Mesenchymal stem cell (in vitro differentiated cells and primary cell): ENCODE measurements at regions not wholly inside any gene's neighbourhood (a gene's known extent, or its start where the extent isn't known, plus 50 kb on each side); places are given as distances from the start of the nearest gene placed in this dataset.
"Not testable (repeated sequence)": the region's sequence is repeated elsewhere in the genome, so short reads cannot be mapped to it uniquely, and the experiment has no call there.

ENCODE experiments used
- DNase-seq: peaks from one replicate; pipeline ENCODE4 v3.0.0-alpha.2; 2013
- H2AFZ ChIP-seq: one replicate; pipeline ENCODE4 v1.6.1; 2013; ENCODE audit warnings: low read depth, mild to moderate bottlenecking, control low read depth, inconsistent platforms, low read length, moderate library complexity
- H2AK5ac ChIP-seq: 2 replicates; pipeline ENCODE4 v1.6.1; 2013; ENCODE audit warnings: low read length, moderate library complexity, mild to moderate bottlenecking, inconsistent platforms; ENCODE audit not compliant: severe bottlenecking
- H2BK120ac ChIP-seq: one replicate; pipeline ENCODE4 v1.6.1; 2013; ENCODE audit warnings: low read depth, mild to moderate bottlenecking, inconsistent platforms, low read length, moderate library complexity
- H2BK12ac ChIP-seq, 2 experiments: one replicate each; pipeline ENCODE4 v1.6.1; 2013; ENCODE audit warnings: inconsistent platforms in 2 of 2, low read length in 2 of 2, mild to moderate bottlenecking in 2 of 2, moderate library complexity in 2 of 2, control low read depth in 1 of 2
- H2BK15ac ChIP-seq: one replicate; pipeline ENCODE4 v1.6.1; 2013; ENCODE audit warnings: mild to moderate bottlenecking, low read depth, inconsistent platforms; ENCODE audit not compliant: poor library complexity, severe bottlenecking
- H2BK5ac ChIP-seq: 2 replicates; pipeline ENCODE4 v1.6.1; 2013; ENCODE audit warnings: low read depth, mild to moderate bottlenecking, low read length, control low read depth, inconsistent platforms; ENCODE audit not compliant: poor library complexity, severe bottlenecking
- H3K14ac ChIP-seq, 2 experiments: one replicate each; pipeline ENCODE4 v1.6.1; 2013; ENCODE audit warnings: inconsistent platforms in 2 of 2, low read length in 2 of 2, control low read depth in 1 of 2, mild to moderate bottlenecking in 1 of 2, moderate library complexity in 1 of 2
- H3K18ac ChIP-seq, 2 experiments: one replicate each; pipeline ENCODE4 v1.6.1; 2013; ENCODE audit warnings: inconsistent platforms in 2 of 2, low read length in 2 of 2, control low read depth in 1 of 2, low read depth in 1 of 2, mild to moderate bottlenecking in 1 of 2
- H3K23ac ChIP-seq, 2 experiments: one replicate each; pipeline ENCODE4 v1.6.1; 2013; ENCODE audit warnings: inconsistent platforms in 2 of 2, low read length in 2 of 2, mild to moderate bottlenecking in 2 of 2, moderate library complexity in 2 of 2, control low read depth in 1 of 2
- H3K27ac ChIP-seq: 2 replicates; pipeline ENCODE4 v1.5.1; 2013; ENCODE audit warnings: mild to moderate bottlenecking, moderate library complexity, low read length, control low read depth, inconsistent platforms; ENCODE audit not compliant: poor library complexity, severe bottlenecking
- H3K27me3 ChIP-seq, 2 experiments: 2 replicates each; pipeline versions ENCODE4 v1.6.1 to v1.7.0; 2013; ENCODE audit warnings: low read length in 2 of 2, mild to moderate bottlenecking in 2 of 2, moderate library complexity in 2 of 2, control low read depth in 1 of 2, inconsistent platforms in 1 of 2; ENCODE audit not compliant: control insufficient read depth in 1 of 2, insufficient read depth in 1 of 2
- H3K36me3 ChIP-seq, 2 experiments: 2 replicates each; pipeline versions ENCODE4 v1.6.1 to v1.7.0; 2013; ENCODE audit warnings: low read length in 2 of 2, control low read depth in 1 of 2, inconsistent platforms in 1 of 2, low read depth in 1 of 2, mild to moderate bottlenecking in 1 of 2; ENCODE audit not compliant: insufficient read depth in 2 of 2, control insufficient read depth in 1 of 2
- H3K4ac ChIP-seq, 2 experiments: one replicate each; pipeline ENCODE4 v1.6.1; 2013; ENCODE audit warnings: inconsistent platforms in 2 of 2, low read length in 2 of 2, mild to moderate bottlenecking in 2 of 2, moderate library complexity in 2 of 2, control low read depth in 1 of 2, low read depth in 1 of 2
- H3K4me1 ChIP-seq: 2 replicates; pipeline ENCODE4 v1.6.1; 2013; ENCODE audit warnings: low read depth, low read length, control low read depth; ENCODE audit not compliant: control insufficient read depth, insufficient read depth
- H3K4me2 ChIP-seq: 2 replicates; pipeline ENCODE4 v1.6.1; 2013; ENCODE audit warnings: low read length, mild to moderate bottlenecking, inconsistent platforms; ENCODE audit not compliant: poor library complexity, severe bottlenecking
- H3K4me3 ChIP-seq, 2 experiments: 2 replicates each; pipeline versions ENCODE4 v1.5.1 to v1.7.0; 2013; ENCODE audit warnings: low read length in 2 of 2, mild to moderate bottlenecking in 2 of 2, control low read depth in 1 of 2, low read depth in 1 of 2; ENCODE audit not compliant: insufficient read depth in 1 of 2
- H3K79me1 ChIP-seq: replicated peaks from 2 replicates; pipeline ENCODE4 v1.6.1; 2013; ENCODE audit warnings: mild to moderate bottlenecking, control low read depth, low read length, inconsistent platforms; ENCODE audit not compliant: poor library complexity, severe bottlenecking
- H3K9ac ChIP-seq: 2 replicates; pipeline ENCODE4 v1.7.0; 2013; ENCODE audit warnings: mild to moderate bottlenecking, low read length, moderate library complexity
- H3K9me3 ChIP-seq: 2 replicates; pipeline ENCODE4 v1.7.0; 2013; ENCODE audit warnings: mild to moderate bottlenecking, low read length; ENCODE audit not compliant: control insufficient read depth
- H4K8ac ChIP-seq: one replicate; pipeline ENCODE4 v1.6.1; 2013; ENCODE audit warnings: inconsistent platforms, mild to moderate bottlenecking, low read length, moderate library complexity
- H4K91ac ChIP-seq: one replicate; pipeline ENCODE4 v1.6.1; 2013; ENCODE audit warnings: mild to moderate bottlenecking, low read length, inconsistent platforms
- WGBS: methylation state at CpG from one replicate; pipeline ENCODE4 v1.1.7; 2013; ENCODE audit warnings: mixed read lengths; 5-methylcytosine and 5-hydroxymethylcytosine counted together

GRCh38 chr14:55913324-55914025 lies 204.7 kb upstream of the PELI2 start:
- no peak overlapping the region for H3K4ac ChIP-seq
- H3K4me1 ChIP-seq = peaks cover 16% of the 10 kb centered on the region
- 71% methylated on average over 7 of the region's 8 CpGs for WGBS
- no peak overlapping the region for H4K8ac ChIP-seq
- H2AFZ ChIP-seq = no peak overlapping the region
- H3K36me3 ChIP-seq = no peaks in the 10 kb centered on the region
- no peak overlapping the region for H3K4me2 ChIP-seq
- no peak overlapping the region for H3K18ac ChIP-seq
- H3K9ac ChIP-seq = no peak overlapping the region
- no peak overlapping the region for H2BK12ac ChIP-seq
- H3K79me1 ChIP-seq = no peaks in the 10 kb centered on the region
- no peak overlapping the region for H3K14ac ChIP-seq
- H3K23ac ChIP-seq = no peak overlapping the region
- no peak overlapping the region for H2BK15ac ChIP-seq
- peak; percentile 6 for DNase-seq
- H3K9me3 ChIP-seq = peaks cover 6% of the 10 kb centered on the region
- no peak overlapping the region for H2AK5ac ChIP-seq
- H3K4me3 ChIP-seq = no peak overlapping the region
- no peak overlapping the region for H4K91ac ChIP-seq
- no peak overlapping the region for H2BK5ac ChIP-seq
- peak overlapping the region; percentile 2 for H3K27ac ChIP-seq
- peaks cover 0 to 34% of the 10 kb centered on the region in 2 experiments for H3K27me3 ChIP-seq
- no peak overlapping the region for H2BK120ac ChIP-seq

GRCh38 chr14:55914771-55915170 lies 203.4 kb upstream of the PELI2 start:
- Histone ChIP-seq H3K27ac (no peak overlapping the region), H3K18ac (no peak overlapping the region), H3K9ac (no peak overlapping the region), H3K9me3 (peaks cover 6% of the 10 kb centered on the region), H2BK5ac (no peak overlapping the region), H3K4me2 (no peak overlapping the region), H3K14ac (no peak overlapping the region), H3K79me1 (no peaks in the 10 kb centered on the region), H2BK15ac (no peak overlapping the region), H3K4me3 (no peak overlapping the region), H2AK5ac (no peak overlapping the region), H2AFZ (no peak overlapping the region), H3K27me3 (peaks cover 0 to 34% of the 10 kb centered on the region in 2 experiments), H4K91ac (no peak overlapping the region), H3K36me3 (no peaks in the 10 kb centered on the region), H3K23ac (no peak overlapping the region), H2BK12ac (no peak overlapping the region), H4K8ac (no peak overlapping the region), H2BK120ac (no peak overlapping the region), H3K4me1 (peaks cover 16% of the 10 kb centered on the region), H3K4ac (no peak overlapping the region)
- no peak for DNase-seq

- no peak overlapping the region for H2BK120ac ChIP-seq
- H3K4me3 ChIP-seq = no peak overlapping the region
- no peaks in the 10 kb centered on the region for H3K79me1 ChIP-seq
- no peak overlapping the region for H3K14ac ChIP-seq
- no peak for DNase-seq
- WGBS = 43% methylated on average over 1 of the region's 1 CpG
- H4K8ac ChIP-seq = no peak overlapping the region
- H3K27me3 ChIP-seq = peaks cover 0 to 34% of the 10 kb centered on the region in 2 experiments
- H2AFZ ChIP-seq = no peak overlapping the region
- no peak overlapping the region for H3K4ac ChIP-seq
- H3K9me3 ChIP-seq = peaks cover 6% of the 10 kb centered on the region
- H3K4me1 ChIP-seq = peaks cover 16% of the 10 kb centered on the region
- H3K23ac ChIP-seq = no peak overlapping the region
- H3K18ac ChIP-seq = no peak overlapping the region
- H3K27ac ChIP-seq = no peak overlapping the region
- H3K9ac ChIP-seq = no peak overlapping the region
- no peak overlapping the region for H3K4me2 ChIP-seq
- H2BK5ac ChIP-seq = no peak overlapping the region
- H4K91ac ChIP-seq = no peak overlapping the region
- H2AK5ac ChIP-seq = peak overlapping the region; percentile 57
- no peaks in the 10 kb centered on the region for H3K36me3 ChIP-seq
- no peak overlapping the region for H2BK15ac ChIP-seq
- H2BK12ac ChIP-seq = no peak overlapping the region
Observed at GRCh38 chr14:55915456-55915855, 202.8 kb upstream of the PELI2 start.

GRCh38 chr14:55919800-55920199 lies 198.4 kb upstream of the PELI2 start:
- not testable (repeated sequence) for H3K4ac ChIP-seq, H2BK12ac ChIP-seq, H3K9ac ChIP-seq, H2BK15ac ChIP-seq, DNase-seq, H4K91ac ChIP-seq, H3K23ac ChIP-seq, H3K4me3 ChIP-seq, H3K79me1 ChIP-seq, H2AK5ac ChIP-seq, H3K4me2 ChIP-seq, H3K27ac ChIP-seq, H3K4me1 ChIP-seq, H3K14ac ChIP-seq, H3K18ac ChIP-seq, H2AFZ ChIP-seq, H2BK5ac ChIP-seq, H3K9me3 ChIP-seq, H2BK120ac ChIP-seq, H4K8ac ChIP-seq, H3K36me3 ChIP-seq
- 91% methylated on average over 13 of the region's 13 CpGs for WGBS
- H3K27me3 ChIP-seq = peaks cover 0 to 25% of the 10 kb centered on the region in 2 experiments
